Endothelial cell of hepatic sinusoid (primary cell): ENCODE measurements at regions not wholly inside any gene's neighbourhood (a gene's known extent, or its start where the extent isn't known, plus 50 kb on each side); places are given as distances from the start of the nearest gene placed in this dataset.

Source experiments
- in situ Hi-C: cut with HindIII; loops from 2 replicates; pipeline ENCODE4 v1.10.0; 2017; ENCODE audit warnings: low sequenced_read_pairs

DNA sequence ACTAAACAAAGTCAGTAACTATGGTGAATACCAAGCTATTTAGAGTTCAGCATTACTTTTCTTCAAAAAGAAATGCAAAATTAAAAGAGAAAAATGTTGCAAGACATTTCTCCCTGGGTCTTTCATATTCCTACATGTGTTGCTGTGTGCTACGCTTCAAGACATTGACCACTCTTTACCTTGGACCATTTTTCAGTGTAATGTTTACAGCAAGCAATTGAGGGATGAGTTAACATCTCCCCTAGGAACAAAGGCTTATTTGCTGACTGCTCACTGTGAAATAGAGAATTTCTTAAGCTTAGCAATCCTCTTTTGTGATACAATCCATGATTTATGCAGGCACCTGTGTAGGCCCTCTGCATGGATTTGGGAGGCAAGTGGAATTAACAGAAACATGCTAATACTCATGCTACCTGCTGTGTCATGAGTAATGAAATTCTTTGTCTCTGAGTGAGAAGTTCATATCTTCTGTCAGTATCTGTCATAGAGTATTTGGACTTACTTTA lies 1202.9 kb upstream of the CDH8 start:
- in situ Hi-C loops, result no loop called here

DNA sequence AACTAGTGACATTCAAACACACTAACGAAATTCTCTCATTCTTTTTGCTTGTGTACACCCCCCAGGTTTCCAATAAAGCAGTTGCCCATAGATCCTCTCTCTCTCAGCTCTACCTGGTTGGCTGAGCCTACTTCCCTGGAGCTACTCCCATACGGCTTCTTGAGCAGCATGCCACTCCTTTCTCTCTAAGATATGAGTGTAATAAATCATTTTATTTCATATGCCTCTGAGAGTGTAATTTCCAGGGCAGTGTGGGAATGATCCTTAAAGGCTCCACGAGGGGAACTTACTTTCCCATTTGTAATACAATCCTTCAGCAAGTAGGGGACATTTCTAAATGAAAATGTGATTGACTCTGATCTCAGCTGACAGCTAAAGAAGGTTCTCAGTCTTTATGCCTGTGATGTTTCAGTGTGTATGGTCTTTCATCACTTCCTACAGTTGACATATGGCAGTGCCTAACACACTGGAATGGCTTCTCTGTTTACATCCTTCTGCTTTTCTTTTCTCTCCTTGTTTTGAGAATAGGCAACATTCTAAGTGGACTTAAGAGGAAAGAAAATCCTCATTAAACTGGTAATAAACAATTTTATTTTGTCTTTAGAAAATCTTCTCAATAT lies 1194.3 kb upstream of the CDH8 start:
- in situ Hi-C loops, result no loop called here

GRCh38 chr16:63228259-63228658 lies 1192.0 kb upstream of the CDH8 start:
- in situ Hi-C loops, result no loop called here

- in situ Hi-C loops, result no loop called here
These were observed 1187.6 kb upstream of the CDH8 start for GRCh38 chr16:63223851-63224250.

DNA sequence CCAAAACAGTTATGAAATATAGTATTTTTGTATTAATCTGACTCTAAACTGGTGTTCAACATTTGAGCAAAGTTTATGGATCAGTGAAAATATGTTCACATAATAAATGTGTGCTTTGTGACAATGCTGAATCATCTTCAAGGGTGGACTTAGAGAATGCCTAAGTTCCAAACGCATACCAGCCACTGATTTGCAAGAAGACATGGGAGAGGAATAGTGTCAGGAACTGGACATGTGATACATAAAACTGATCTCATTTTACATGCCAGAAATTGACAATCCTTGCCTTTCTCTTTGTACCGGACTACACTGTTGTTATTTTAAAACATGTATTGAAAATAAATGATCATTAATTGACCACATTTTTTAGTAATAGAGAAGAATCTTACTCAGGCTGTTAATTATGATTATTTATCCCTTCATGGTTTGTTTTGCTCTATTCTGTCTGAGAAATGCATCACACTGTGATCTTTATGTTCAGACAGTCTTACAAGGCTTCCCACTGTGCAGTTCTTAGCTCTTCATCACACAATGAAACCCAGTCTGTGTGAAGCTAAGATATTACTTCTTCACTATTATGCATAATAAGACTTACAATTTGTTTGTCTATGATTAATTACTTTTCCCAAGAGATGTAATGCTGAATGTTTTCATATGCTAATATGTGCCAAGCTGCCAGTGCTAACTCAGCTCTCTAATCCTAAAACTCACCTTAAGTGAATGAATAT lies 1180.6 kb upstream of the CDH8 start:
- in situ Hi-C loops, result no loop called here

DNA sequence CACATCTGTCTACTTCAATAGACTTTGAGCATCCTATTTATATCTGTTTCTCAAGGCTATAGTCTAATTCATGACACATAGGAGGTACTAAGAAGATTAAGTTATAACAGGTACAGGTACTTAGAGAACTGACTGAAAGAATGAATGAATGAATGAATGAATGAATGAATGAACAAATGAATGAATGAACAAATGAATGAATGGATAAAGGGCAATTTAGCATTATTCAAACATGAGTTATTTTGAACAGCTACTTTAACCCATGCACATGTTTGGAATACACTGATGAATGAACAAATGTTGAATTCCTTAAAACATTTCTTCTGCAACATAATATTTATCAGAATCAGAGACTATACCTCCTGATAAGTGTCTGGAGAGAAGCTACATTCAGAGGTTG lies 1165.6 kb upstream of the CDH8 start:
- in situ Hi-C loops, result no loop called here

DNA sequence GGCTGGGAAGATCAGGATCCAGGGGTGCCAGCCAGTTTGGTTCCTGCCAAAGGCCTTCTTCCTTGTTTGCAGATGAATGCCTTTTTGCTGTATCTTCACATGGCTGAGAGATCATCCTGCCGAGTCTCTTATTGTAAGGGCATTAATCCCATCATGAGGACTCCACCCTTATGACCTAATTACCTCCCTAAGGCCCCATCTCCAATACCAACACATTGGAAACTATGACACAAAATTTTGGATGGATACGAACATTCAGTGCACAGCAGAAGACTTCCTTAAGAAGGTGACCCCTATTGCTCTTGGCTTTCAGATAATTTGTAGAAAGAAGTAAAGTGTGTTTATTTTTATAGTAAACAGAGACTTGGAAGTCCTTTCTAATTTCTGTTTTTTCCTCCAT lies 1164.7 kb upstream of the CDH8 start:
- in situ Hi-C loops, result no loop called here

GRCh38 chr16:63195336-63195735 lies 1159.1 kb upstream of the CDH8 start:
- in situ Hi-C loops, result no loop called here

DNA sequence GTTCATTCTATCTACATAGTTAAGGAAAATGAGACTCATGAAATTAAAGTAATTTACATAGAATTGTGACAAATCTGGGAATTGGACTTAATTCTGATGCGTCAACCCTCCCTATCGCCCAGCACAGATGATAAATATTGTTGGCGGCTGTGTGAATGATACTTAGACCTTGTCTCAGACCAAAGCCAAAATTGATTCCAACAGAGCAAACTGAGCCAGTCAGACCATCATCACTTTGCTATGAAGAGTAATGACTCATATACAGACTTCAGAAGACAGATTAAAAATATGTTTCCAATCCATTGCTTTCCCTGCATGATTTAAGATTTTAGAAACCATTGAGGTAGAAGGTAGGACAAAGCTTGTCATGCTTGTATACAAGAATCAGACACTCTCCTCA lies 1156.7 kb upstream of the CDH8 start:
- in situ Hi-C loops, result no loop called here

- in situ Hi-C loops, result no loop called here
These were observed 1152.0 kb upstream of the CDH8 start for GRCh38 chr16:63188086-63188771.

DNA sequence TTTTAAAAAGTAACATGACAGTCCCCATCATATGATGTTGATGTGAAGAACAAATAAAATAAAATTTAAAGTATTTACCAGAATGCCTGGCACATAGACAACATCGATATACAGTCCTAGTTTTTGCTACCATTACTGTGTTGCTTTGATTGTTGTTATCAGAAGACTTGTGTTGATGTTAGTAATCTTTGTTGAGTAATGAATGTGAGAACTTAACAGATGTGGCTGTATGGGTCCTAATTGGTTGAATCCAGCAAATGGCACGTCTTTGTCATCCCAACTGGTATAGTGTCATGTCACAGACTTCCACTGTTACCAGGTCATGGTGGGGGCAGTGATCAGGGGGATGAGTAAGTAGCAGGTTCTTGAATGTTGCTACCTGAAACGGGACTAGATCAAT lies 1151.4 kb upstream of the CDH8 start:
- in situ Hi-C loops, result no loop called here

- in situ Hi-C loops, result no loop called here
These were observed 1149.1 kb upstream of the CDH8 start for GRCh38 chr16:63185235-63185780.

GRCh38 chr16:63183743-63184142 lies 1147.5 kb upstream of the CDH8 start:
- in situ Hi-C loops, result no loop called here

DNA sequence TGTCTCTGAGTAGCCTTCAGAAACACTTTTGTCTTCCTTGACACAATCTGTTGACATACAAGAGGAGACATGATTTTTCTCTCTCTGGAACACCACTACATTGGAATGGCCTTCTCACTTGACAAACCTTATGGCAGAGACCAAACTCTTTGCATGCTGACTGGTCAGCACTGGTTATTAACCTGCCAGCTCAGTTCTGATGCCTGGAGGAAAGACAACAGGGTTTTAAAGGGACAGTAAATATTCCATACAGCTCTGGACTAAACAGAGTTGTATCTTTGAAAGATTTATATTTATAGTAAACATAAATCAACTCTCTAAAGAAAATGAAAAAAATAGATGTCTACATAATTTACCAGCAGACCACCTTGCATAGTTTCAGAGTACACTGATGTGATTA lies 1139.1 kb upstream of the CDH8 start:
- in situ Hi-C loops, result no loop called here

DNA sequence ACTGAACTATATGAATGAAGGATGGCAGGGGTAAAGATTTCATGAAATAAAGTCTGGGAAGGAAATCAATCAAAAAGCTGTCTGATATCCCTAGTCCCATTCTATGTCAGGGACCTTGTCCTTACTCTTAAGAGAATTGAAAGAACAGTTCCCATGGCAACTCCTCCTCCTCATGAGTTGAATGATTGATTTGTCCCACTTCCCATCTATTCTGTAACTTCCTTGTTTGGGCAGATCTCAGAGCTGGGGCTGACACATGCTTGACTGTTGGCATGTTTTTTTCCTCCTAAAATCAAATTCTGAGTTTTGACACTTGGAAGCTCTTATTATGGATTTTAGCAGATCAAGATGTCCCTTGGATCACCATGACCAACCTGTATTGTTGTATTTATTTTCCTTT lies 1138.6 kb upstream of the CDH8 start:
- in situ Hi-C loops, result no loop called here

DNA sequence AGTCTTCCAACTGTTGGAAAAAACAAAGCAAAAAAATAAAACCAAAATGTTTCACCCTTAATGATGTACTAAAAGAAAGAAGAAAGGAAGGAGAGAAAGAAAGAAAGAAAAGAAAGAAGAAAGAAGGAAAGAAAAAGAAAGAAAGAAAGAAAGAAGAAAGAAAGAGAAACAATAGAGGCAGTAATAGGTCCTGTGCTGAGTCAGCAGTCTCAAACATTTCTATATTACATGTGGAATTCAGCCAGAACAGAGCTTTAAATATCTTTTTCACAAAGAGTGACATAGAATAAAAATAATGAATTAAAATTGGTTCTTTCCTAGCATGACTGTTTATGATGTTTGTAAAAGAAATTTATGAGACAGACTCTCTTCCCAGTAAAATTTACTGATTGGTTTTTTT lies 1135.3 kb upstream of the CDH8 start:
- in situ Hi-C loops, result no loop called here

- in situ Hi-C loops, result no loop called here
These were observed 1132.9 kb upstream of the CDH8 start for GRCh38 chr16:63169100-63169499.

GRCh38 chr16:63157818-63158217 lies 1121.6 kb upstream of the CDH8 start:
- in situ Hi-C loops, result no loop called here

DNA sequence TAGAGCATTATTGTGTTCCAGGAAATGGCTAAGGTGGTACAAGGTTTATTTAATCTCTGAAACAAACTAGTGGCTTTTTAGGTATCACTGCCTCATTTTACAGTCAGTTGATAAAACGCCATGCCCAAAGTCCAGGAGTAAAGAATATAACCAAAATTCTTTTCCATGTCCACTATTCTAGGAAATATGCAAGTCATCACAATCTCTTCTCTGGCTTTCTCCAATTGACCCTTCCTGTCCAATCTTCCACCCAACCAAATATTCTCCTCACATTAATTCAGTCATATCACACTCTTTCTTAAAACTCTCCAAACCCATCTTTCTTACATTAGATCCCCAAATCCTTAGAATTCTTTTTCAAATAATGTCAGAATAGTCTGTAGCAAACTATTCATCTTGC lies 1110.0 kb upstream of the CDH8 start:
- in situ Hi-C loops, result no loop called here

- in situ Hi-C loops, result no loop called here
These were observed 1109.2 kb upstream of the CDH8 start for GRCh38 chr16:63145411-63145810.

GRCh38 chr16:63135069-63135468 lies 1098.8 kb upstream of the CDH8 start:
- in situ Hi-C loops, result no loop called here

GRCh38 chr16:63131503-63131902 lies 1095.3 kb upstream of the CDH8 start:
- in situ Hi-C loops, result no loop called here
